Stimulated activated naive CD8-positive, alpha-beta T cell treated with anti-CD3 and anti-CD28 coated beads, Interleukin-15, amount 100 ng/mL, for 72 hours (primary cell): ENCODE measurements at regions not wholly inside any gene's neighbourhood (a gene's known extent, or its start where the extent isn't known, plus 50 kb on each side); places are given as distances from the start of the nearest gene placed in this dataset.

ENCODE experiments used
- ATAC-seq: fragments of 150-1000 bp; cut with Tn5 transposase; 2 replicates; pipeline ENCODE4 v1.10.0; 2021; ENCODE audit warnings: mild to moderate bottlenecking, moderate library complexity
- DNase-seq, 2 donors: peaks; one replicate each; pipeline ENCODE4 v3.0.0; 2021 to 2022
- H3K27ac Mint-ChIP-seq, 2 donors: one replicate each; pipeline ENCODE4 v1.8.0; 2022; ENCODE audit warnings: mild to moderate bottlenecking in 2 of 2, mixed read lengths in 2 of 2, moderate library complexity in 2 of 2
- H3K27me3 Mint-ChIP-seq: one replicate; pipeline ENCODE4 v1.8.0; 2022; ENCODE audit warnings: mixed read lengths
- H3K4me1 Mint-ChIP-seq: one replicate; pipeline ENCODE4 v1.8.0; 2022; ENCODE audit warnings: mild to moderate bottlenecking, mixed read lengths
- H3K4me3 Mint-ChIP-seq, 2 donors: one replicate each; pipeline ENCODE4 v1.8.0; 2022; ENCODE audit warnings: mild to moderate bottlenecking in 2 of 2, mixed read lengths in 2 of 2, moderate library complexity in 1 of 2
- H3K9me3 Mint-ChIP-seq, 2 donors: one replicate each; pipeline ENCODE4 v1.8.0; 2022; ENCODE audit warnings: mixed read lengths in 2 of 2

GRCh38 chrX:122703762-122704161, 480.3 kb upstream of the GRIA3 start:
- Mint-ChIP-seq H3K9me3 (peaks cover 0 to 4% of the 10 kb centered on the region in 2 donors), H3K4me1 (no peaks in the 10 kb centered on the region), H3K27me3 (no peaks in the 10 kb centered on the region), H3K4me3 (no peak overlapping the region), H3K27ac (no peak overlapping the region)
- DNase-seq (no peak), ATAC-seq (no peak)

- no peaks in the 10 kb centered on the region for H3K27me3 Mint-ChIP-seq
- ATAC-seq (no peak), DNase-seq (no peak)
- H3K9me3 Mint-ChIP-seq: no peaks in the 10 kb centered on the region
- H3K27ac Mint-ChIP-seq: no peak overlapping the region
- H3K4me3 Mint-ChIP-seq: no peak overlapping the region
- H3K4me1 Mint-ChIP-seq: no peaks in the 10 kb centered on the region
These were observed 444.3 kb upstream of the GRIA3 start for GRCh38 chrX:122739770-122740169.

- no peak overlapping the region for H3K4me3 Mint-ChIP-seq
- ATAC-seq: no peak
These were observed 413.5 kb upstream of the GRIA3 start for GRCh38 chrX:122770581-122770980.

GRCh38 chrX:122771933-122772332, 412.1 kb upstream of the GRIA3 start:
- H3K27ac Mint-ChIP-seq: no peak overlapping the region
- H3K4me1 Mint-ChIP-seq: no peaks in the 10 kb centered on the region
- H3K9me3 Mint-ChIP-seq: peaks cover 0 to 8% of the 10 kb centered on the region in 2 donors
- no peaks in the 10 kb centered on the region for H3K27me3 Mint-ChIP-seq
- ATAC-seq (no peak), DNase-seq (no peak)
- H3K4me3 Mint-ChIP-seq: no peak overlapping the region

More at GRCh38 chrX:122770581-122770980, 413.5 kb upstream of the GRIA3 start:
- Mint-ChIP-seq H3K27me3 (no peaks in the 10 kb centered on the region), H3K9me3 (peaks cover 0 to 14% of the 10 kb centered on the region in 2 donors), H3K4me1 (no peaks in the 10 kb centered on the region), H3K27ac (no peak overlapping the region)
- no peak for DNase-seq

- no peak for ATAC-seq
- Mint-ChIP-seq H3K4me1 (no peaks in the 10 kb centered on the region), H3K4me3 (no peak overlapping the region), H3K27ac (no peak overlapping the region), H3K9me3 (no peaks in the 10 kb centered on the region), H3K27me3 (no peaks in the 10 kb centered on the region)
- DNase-seq: no peak
These were observed 406.3 kb upstream of the GRIA3 start for GRCh38 chrX:122777766-122778165.

GRCh38 chrX:122783918-122784317, 400.2 kb upstream of the GRIA3 start:
- ATAC-seq: no peak
- Mint-ChIP-seq H3K4me3 (no peak overlapping the region), H3K9me3 (no peaks in the 10 kb centered on the region), H3K27me3 (no peaks in the 10 kb centered on the region), H3K27ac (no peak overlapping the region), H3K4me1 (no peaks in the 10 kb centered on the region)
- DNase-seq: no peak

- H3K4me3 Mint-ChIP-seq: no peak overlapping the region
- no peaks in the 10 kb centered on the region for H3K4me1 Mint-ChIP-seq
- no peak overlapping the region for H3K27ac Mint-ChIP-seq
- H3K9me3 Mint-ChIP-seq: no peaks in the 10 kb centered on the region
- no peaks in the 10 kb centered on the region for H3K27me3 Mint-ChIP-seq
- DNase-seq (no peak), ATAC-seq (no peak)
These were observed 396.8 kb upstream of the GRIA3 start for GRCh38 chrX:122787231-122787630.

- ATAC-seq (no peak), DNase-seq (no peak)
- H3K27ac Mint-ChIP-seq: no peak overlapping the region
- H3K4me3 Mint-ChIP-seq: no peak overlapping the region
- no peaks in the 10 kb centered on the region for H3K9me3 Mint-ChIP-seq
- H3K27me3 Mint-ChIP-seq: no peaks in the 10 kb centered on the region
- H3K4me1 Mint-ChIP-seq: no peaks in the 10 kb centered on the region
These were observed 395.9 kb upstream of the GRIA3 start for GRCh38 chrX:122788216-122788615.

GRCh38 chrX:122790376-122791095, 393.5 kb upstream of the GRIA3 start:
- Mint-ChIP-seq H3K9me3 (no peaks in the 10 kb centered on the region), H3K4me1 (no peaks in the 10 kb centered on the region), H3K4me3 (no peak overlapping the region), H3K27me3 (no peaks in the 10 kb centered on the region), H3K27ac (no peak overlapping the region)
- DNase-seq (no peak), ATAC-seq (no peak)

GRCh38 chrX:122813876-122814275, 370.2 kb upstream of the GRIA3 start:
- no peak for DNase-seq
- H3K4me1 Mint-ChIP-seq: no peaks in the 10 kb centered on the region
- H3K4me3 Mint-ChIP-seq: no peak overlapping the region
- H3K27ac Mint-ChIP-seq: no peak overlapping the region
- ATAC-seq: no peak
- H3K27me3 Mint-ChIP-seq: no peaks in the 10 kb centered on the region
- H3K9me3 Mint-ChIP-seq: no peaks in the 10 kb centered on the region

- H3K27me3 Mint-ChIP-seq: no peaks in the 10 kb centered on the region
- no peak overlapping the region for H3K4me3 Mint-ChIP-seq
- H3K27ac Mint-ChIP-seq: no peak overlapping the region
- DNase-seq (no peak), ATAC-seq (peak; percentile 39)
- H3K9me3 Mint-ChIP-seq: peaks cover 6 to 16% of the 10 kb centered on the region in 2 donors
- no peaks in the 10 kb centered on the region for H3K4me1 Mint-ChIP-seq
These were observed 367.8 kb upstream of the GRIA3 start for GRCh38 chrX:122816288-122816687.

- Mint-ChIP-seq H3K27ac (no peak overlapping the region), H3K4me3 (no peak overlapping the region), H3K27me3 (no peaks in the 10 kb centered on the region), H3K4me1 (no peaks in the 10 kb centered on the region), H3K9me3 (peaks cover 6 to 16% of the 10 kb centered on the region in 2 donors)
- no peak for ATAC-seq
- no peak for DNase-seq
These were observed 366.6 kb upstream of the GRIA3 start for GRCh38 chrX:122817321-122817955.

GRCh38 chrX:122818068-122818467, 366.0 kb upstream of the GRIA3 start:
- Mint-ChIP-seq H3K27me3 (no peaks in the 10 kb centered on the region), H3K9me3 (peaks cover 6 to 16% of the 10 kb centered on the region in 2 donors), H3K27ac (no peak overlapping the region), H3K4me3 (no peak overlapping the region), H3K4me1 (no peaks in the 10 kb centered on the region)
- no peak for ATAC-seq
- no peak for DNase-seq

GRCh38 chrX:122833230-122833629, 350.8 kb upstream of the GRIA3 start:
- DNase-seq: no peak
- H3K9me3 Mint-ChIP-seq: no peaks in the 10 kb centered on the region
- no peak for ATAC-seq
- no peak overlapping the region for H3K4me3 Mint-ChIP-seq
- no peaks in the 10 kb centered on the region for H3K4me1 Mint-ChIP-seq
- H3K27ac Mint-ChIP-seq: no peak overlapping the region
- H3K27me3 Mint-ChIP-seq: no peaks in the 10 kb centered on the region

- Mint-ChIP-seq H3K4me3 (no peak overlapping the region), H3K4me1 (no peaks in the 10 kb centered on the region), H3K27me3 (no peaks in the 10 kb centered on the region), H3K9me3 (no peaks in the 10 kb centered on the region), H3K27ac (no peak overlapping the region)
- DNase-seq: no peak
- no peak for ATAC-seq
These were observed 348.2 kb upstream of the GRIA3 start for GRCh38 chrX:122835886-122836285.

GRCh38 chrX:122850326-122850725, 333.8 kb upstream of the GRIA3 start:
- no peak overlapping the region for H3K27ac Mint-ChIP-seq
- no peak overlapping the region for H3K4me3 Mint-ChIP-seq
- ATAC-seq (no peak), DNase-seq (no peak)
- H3K4me1 Mint-ChIP-seq: no peaks in the 10 kb centered on the region
- H3K9me3 Mint-ChIP-seq: no peaks in the 10 kb centered on the region
- H3K27me3 Mint-ChIP-seq: no peaks in the 10 kb centered on the region

GRCh38 chrX:122856205-122856604, 327.9 kb upstream of the GRIA3 start:
- no peak for ATAC-seq
- Mint-ChIP-seq H3K4me1 (no peaks in the 10 kb centered on the region), H3K4me3 (no peak overlapping the region), H3K9me3 (no peaks in the 10 kb centered on the region), H3K27me3 (no peaks in the 10 kb centered on the region), H3K27ac (no peak overlapping the region)
- no peak for DNase-seq
